Lung (tissue), 11 donors: ENCODE measurements at regions not wholly inside any gene's neighbourhood (a gene's known extent, or its start where the extent isn't known, plus 50 kb on each side); places are given as distances from the start of the nearest gene placed in this dataset.
"Not testable (repeated sequence)": the region's sequence is repeated elsewhere in the genome, so short reads cannot be mapped to it uniquely, and the experiment has no call there.

ENCODE experiments used
- ATAC-seq: fragments of 200-7000 bp; cut with Tn5 transposase; one replicate; pipeline ENCODE4 v1.9.1; 2020; ENCODE audit warnings: moderate number of reproducible peaks; ENCODE audit not compliant: insufficient read depth, low FRiP score
- DNase-seq, 3 donors: peaks; one replicate each; pipeline ENCODE4 v3.0.0-alpha.2; 2013 to 2017
- H3K27ac ChIP-seq, 2 donors: one replicate each; pipeline ENCODE4 v1.5.1; 2013; ENCODE audit warnings: mild to moderate bottlenecking in 2 of 2, moderate library complexity in 2 of 2, control low read depth in 1 of 2, inconsistent platforms in 1 of 2, low read depth in 1 of 2, low read length in 1 of 2
- H3K27me3 ChIP-seq, 3 donors: one replicate each; pipeline ENCODE4 v1.5.1; 2013; ENCODE audit warnings: low read length in 2 of 3; ENCODE audit not compliant: control insufficient read depth in 3 of 3, insufficient read depth in 3 of 3
- H3K36me3 ChIP-seq, 4 donors: one replicate each; pipeline ENCODE4 v1.5.1; 2013; ENCODE audit warnings: low read length in 4 of 4, mild to moderate bottlenecking in 1 of 4, moderate library complexity in 1 of 4; ENCODE audit not compliant: control insufficient read depth in 4 of 4, insufficient read depth in 4 of 4
- H3K4me1 ChIP-seq, 5 donors: one replicate each; pipeline ENCODE4 v1.5.1; 2013; ENCODE audit warnings: low read length in 5 of 5, mild to moderate bottlenecking in 2 of 5, moderate library complexity in 1 of 5; ENCODE audit not compliant: control insufficient read depth in 5 of 5, insufficient read depth in 5 of 5
- H3K4me3 ChIP-seq: one replicate; pipeline ENCODE4 v1.5.1; 2013; ENCODE audit warnings: mild to moderate bottlenecking, control low read depth, moderate library complexity
- H3K9ac ChIP-seq, 2 donors: one replicate each; pipeline ENCODE4 v1.5.1; 2013; ENCODE audit warnings: low read length in 2 of 2, control low read depth in 1 of 2; ENCODE audit not compliant: insufficient read depth in 1 of 2
- H3K9me3 ChIP-seq, 4 donors: one replicate each; pipeline ENCODE4 v1.5.1; 2013; ENCODE audit warnings: low read length in 3 of 4, mild to moderate bottlenecking in 1 of 4, moderate library complexity in 1 of 4; ENCODE audit not compliant: control insufficient read depth in 4 of 4, insufficient read depth in 3 of 4
- WGBS, 2 donors: extraction: QIAGEN DNeasy Blood & Tissue Kit; methylation state at CpG; one replicate each; pipeline ENCODE4 v1.1.7; 2013; 5-methylcytosine and 5-hydroxymethylcytosine counted together
- TF ChIP-seq, protein P1 (sequence below): IDR thresholded peaks from 2 replicates; pipeline ENCODE4 v1.5.1; 2012; ENCODE audit warnings: mild to moderate bottlenecking; ENCODE audit errors: control extremely low read depth, extremely low read depth
- donor health status: control.
- donor health status: control.
- donor health status: Bipolar disorder and iron deficiency.
- donor health status: healthy.
- donor health status: DM: yes; HTN: yes; CAD: no.

GRCh38 chr3:35263477-35263876 is 375.8 kb upstream of the ARPP21 start:
- Histone ChIP-seq H3K27ac (no peak overlapping the region), H3K4me1 (no peaks in the 10 kb centered on the region), H3K36me3 (no peaks in the 10 kb centered on the region), H3K4me3 (no peak overlapping the region), H3K9me3 (no peaks in the 10 kb centered on the region), H3K27me3 (no peaks in the 10 kb centered on the region), H3K9ac (no peak overlapping the region)
- 80 to 97% methylated on average over 1 of the region's 1 CpG for WGBS, 2 donors
- no peak for DNase-seq
- no peak for ATAC-seq
- TF ChIP-seq, protein P1, sequence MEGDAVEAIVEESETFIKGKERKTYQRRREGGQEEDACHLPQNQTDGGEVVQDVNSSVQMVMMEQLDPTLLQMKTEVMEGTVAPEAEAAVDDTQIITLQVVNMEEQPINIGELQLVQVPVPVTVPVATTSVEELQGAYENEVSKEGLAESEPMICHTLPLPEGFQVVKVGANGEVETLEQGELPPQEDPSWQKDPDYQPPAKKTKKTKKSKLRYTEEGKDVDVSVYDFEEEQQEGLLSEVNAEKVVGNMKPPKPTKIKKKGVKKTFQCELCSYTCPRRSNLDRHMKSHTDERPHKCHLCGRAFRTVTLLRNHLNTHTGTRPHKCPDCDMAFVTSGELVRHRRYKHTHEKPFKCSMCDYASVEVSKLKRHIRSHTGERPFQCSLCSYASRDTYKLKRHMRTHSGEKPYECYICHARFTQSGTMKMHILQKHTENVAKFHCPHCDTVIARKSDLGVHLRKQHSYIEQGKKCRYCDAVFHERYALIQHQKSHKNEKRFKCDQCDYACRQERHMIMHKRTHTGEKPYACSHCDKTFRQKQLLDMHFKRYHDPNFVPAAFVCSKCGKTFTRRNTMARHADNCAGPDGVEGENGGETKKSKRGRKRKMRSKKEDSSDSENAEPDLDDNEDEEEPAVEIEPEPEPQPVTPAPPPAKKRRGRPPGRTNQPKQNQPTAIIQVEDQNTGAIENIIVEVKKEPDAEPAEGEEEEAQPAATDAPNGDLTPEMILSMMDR = no peak

DNA sequence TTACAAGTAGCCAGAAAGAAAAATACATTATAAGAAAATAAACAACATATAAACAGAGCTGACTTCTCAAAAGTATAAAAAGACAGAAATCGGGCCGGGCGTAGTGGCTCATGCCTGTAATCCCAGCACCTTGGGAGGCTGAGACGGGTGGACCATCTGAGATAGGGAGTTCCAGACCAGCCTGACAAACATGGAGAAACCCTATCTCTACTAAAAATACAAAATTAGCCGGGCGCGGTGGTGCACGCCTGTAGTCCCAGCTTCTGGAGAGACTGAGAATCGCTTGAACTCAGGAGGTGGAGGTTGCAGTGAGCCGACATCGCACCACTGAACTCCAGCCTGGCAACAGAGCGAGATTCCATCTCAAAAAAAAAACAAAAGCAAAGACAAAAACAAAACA is 373.3 kb upstream of the ARPP21 start:
- DNase-seq, H3K4me3 ChIP-seq, ATAC-seq: not testable (repeated sequence)

DNA sequence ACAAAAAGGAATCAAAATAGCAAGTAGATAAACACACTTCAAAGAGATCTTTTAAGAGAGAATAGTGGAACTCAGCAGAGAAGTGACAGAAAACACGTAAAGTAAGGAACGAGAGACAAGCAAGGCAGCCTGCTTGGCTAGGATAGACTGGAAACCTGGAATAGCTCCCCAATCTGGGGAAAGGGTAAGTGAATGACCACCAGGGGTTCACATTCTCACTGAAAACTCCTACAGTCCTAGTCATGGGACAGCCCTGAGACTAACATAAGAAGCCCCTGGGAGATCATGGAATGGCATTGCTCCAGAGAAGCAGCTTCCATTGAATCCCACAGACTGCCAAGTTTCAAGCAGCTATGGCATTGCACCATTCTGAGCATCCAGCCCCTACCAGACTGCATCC is 363.6 kb upstream of the ARPP21 start:
- no peak for DNase-seq
- Histone ChIP-seq H3K9me3 (peaks cover 0 to 13% (median 0%) of the 10 kb centered on the region in 4 donors), H3K9ac (no peak overlapping the region), H3K4me3 (no peak overlapping the region), H3K36me3 (no peaks in the 10 kb centered on the region), H3K4me1 (no peaks in the 10 kb centered on the region), H3K27me3 (no peaks in the 10 kb centered on the region), H3K27ac (no peak overlapping the region)
- WGBS, 2 donors = 85 to 88% methylated on average over 2 of the region's 2 CpGs
- TF ChIP-seq, protein P1 = no peak
- ATAC-seq = no peak

More for the DNA sequence above, 373.3 kb upstream of the ARPP21 start:
- not testable (repeated sequence) for H3K9me3 ChIP-seq, H3K27ac ChIP-seq, H3K36me3 ChIP-seq, H3K4me1 ChIP-seq, H3K9ac ChIP-seq, H3K27me3 ChIP-seq
- 92 to 94% methylated on average over 12 of the region's 12 CpGs for WGBS, 2 donors

GRCh38 chr3:35276568-35276967 is 362.8 kb upstream of the ARPP21 start:
- DNase-seq (no peak), ATAC-seq (no peak)
- no peak overlapping the region for H3K27ac ChIP-seq
- WGBS, 2 donors = 72 to 86% methylated on average over 1 of the region's 1 CpG
- no peak overlapping the region for H3K4me3 ChIP-seq
- peaks cover 0 to 13% (median 0%) of the 10 kb centered on the region in 4 donors for H3K9me3 ChIP-seq
- H3K36me3 ChIP-seq = no peaks in the 10 kb centered on the region
- TF ChIP-seq, protein P1 = no peak
- H3K27me3 ChIP-seq = no peaks in the 10 kb centered on the region
- no peaks in the 10 kb centered on the region for H3K4me1 ChIP-seq
- no peak overlapping the region for H3K9ac ChIP-seq
